ENCODE measurements at regions not wholly inside any gene's neighbourhood (a gene's known extent, or its start where the extent isn't known, plus 50 kb on each side); places are given as distances from the start of the nearest gene placed in this dataset.

- no peak for TF ChIP-seq CTCF (IDR thresholded peaks at IDR 0.05; ENCODE audit: insufficient read depth, low read depth, low read length)
- no peak for DNase-seq (ENCODE audit: low read depth)
- H3K4me3 ChIP-seq (ENCODE audit: low read depth, low read length), result no peak overlapping the region
Observed at GRCh38 chr14:62076825-62077605, 314.8 kb downstream of the SNAPC1 start.

GRCh38 chr14:62077676-62078261, 315.5 kb downstream of the SNAPC1 start:
- H3K4me3 ChIP-seq (ENCODE audit: low read depth, low read length), result no peak overlapping the region
- no peak for DNase-seq (ENCODE audit: low read depth)
- TF ChIP-seq CTCF (IDR thresholded peaks at IDR 0.05; ENCODE audit: insufficient read depth, low read depth, low read length), result no peak

- H3K4me3 ChIP-seq (ENCODE audit: low read depth, low read length), result no peak overlapping the region
- DNase-seq (ENCODE audit: low read depth), result no peak
- TF ChIP-seq CTCF (IDR thresholded peaks at IDR 0.05; ENCODE audit: insufficient read depth, low read depth, low read length), result no peak
Observed at GRCh38 chr14:62079038-62079437, 316.8 kb downstream of the SNAPC1 start.

- TF ChIP-seq CTCF (IDR thresholded peaks at IDR 0.05; ENCODE audit: insufficient read depth, low read depth, low read length), result no peak
- H3K4me3 ChIP-seq (ENCODE audit: low read depth, low read length), result no peak overlapping the region
- DNase-seq (ENCODE audit: low read depth), result no peak
Observed at GRCh38 chr14:62081012-62081612, 318.9 kb downstream of the SNAPC1 start.

GRCh38 chr14:62081951-62082350, 319.7 kb downstream of the SNAPC1 start:
- no peak for DNase-seq (ENCODE audit: low read depth)
- no peak overlapping the region for H3K4me3 ChIP-seq (ENCODE audit: low read depth, low read length)
- TF ChIP-seq CTCF (IDR thresholded peaks at IDR 0.05; ENCODE audit: insufficient read depth, low read depth, low read length), result no peak

- no peak for TF ChIP-seq CTCF (IDR thresholded peaks at IDR 0.05; ENCODE audit: insufficient read depth, low read depth, low read length)
- no peak for DNase-seq (ENCODE audit: low read depth)
- no peak overlapping the region for H3K4me3 ChIP-seq (ENCODE audit: low read depth, low read length)
Observed at GRCh38 chr14:62082779-62083178, 320.6 kb downstream of the SNAPC1 start.

All from fibroblast of villous mesenchyme (primary cell).